ENCODE measurements at regions not wholly inside any gene's neighbourhood (a gene's known extent, or its start where the extent isn't known, plus 50 kb on each side); places are given as distances from the start of the nearest gene placed in this dataset.

GRCh38 chr18:65995206-65995605, 244.4 kb downstream of the CDH7 start:
- no peak for DNase-seq
- Histone ChIP-seq H3K27me3 (ENCODE audit: control insufficient read depth, insufficient read depth, low read length) (no peaks in the 10 kb centered on the region), H3K4me1 (ENCODE audit: control insufficient read depth, insufficient read depth, low read length, poor library complexity, severe bottlenecking) (no peaks in the 10 kb centered on the region), H3K27ac (ENCODE audit: insufficient read depth, low read length, poor library complexity, severe bottlenecking) (no peak overlapping the region), H3K9me3 (ENCODE audit: control insufficient read depth in 2 of 2, low read length in 2 of 2) (no peaks in the 10 kb centered on the region), H3K36me3 (ENCODE audit: control insufficient read depth, insufficient read depth, low read length) (no peaks in the 10 kb centered on the region), H3K4me3 (ENCODE audit: low read depth, low read length) (no peak overlapping the region)
- Mint-ChIP-seq H3K27me3 (no peaks in the 10 kb centered on the region), H3K4me1 (no peaks in the 10 kb centered on the region), H3K36me3 (no peaks in the 10 kb centered on the region), H3K9me3 (peaks cover 0 to 16% (median 9%) of the 10 kb centered on the region in 7 donors), H3K4me3 (no peak overlapping the region), H3K27ac (no peak overlapping the region)
- no peak for ATAC-seq (ENCODE audit: low read depth in 2 of 2)

- no peaks in the 10 kb centered on the region for H3K4me1 Mint-ChIP-seq
- no peaks in the 10 kb centered on the region for H3K9me3 ChIP-seq (ENCODE audit: control insufficient read depth in 2 of 2, low read length in 2 of 2)
- no peaks in the 10 kb centered on the region for H3K4me1 ChIP-seq (ENCODE audit: control insufficient read depth, insufficient read depth, low read length, poor library complexity, severe bottlenecking)
- no peak overlapping the region for H3K27ac ChIP-seq (ENCODE audit: insufficient read depth, low read length, poor library complexity, severe bottlenecking)
- H3K36me3 ChIP-seq (ENCODE audit: control insufficient read depth, insufficient read depth, low read length): no peaks in the 10 kb centered on the region
- ATAC-seq (ENCODE audit: low read depth in 2 of 2): no peak
- H3K36me3 Mint-ChIP-seq: no peaks in the 10 kb centered on the region
- H3K27ac Mint-ChIP-seq: no peak overlapping the region
- peaks cover 0 to 16% (median 9%) of the 10 kb centered on the region in 7 donors for H3K9me3 Mint-ChIP-seq
- DNase-seq: no peak
- no peak overlapping the region for H3K4me3 ChIP-seq (ENCODE audit: low read depth, low read length)
- H3K27me3 Mint-ChIP-seq: no peaks in the 10 kb centered on the region
- H3K27me3 ChIP-seq (ENCODE audit: control insufficient read depth, insufficient read depth, low read length): no peaks in the 10 kb centered on the region
- no peak overlapping the region for H3K4me3 Mint-ChIP-seq
Observed at GRCh38 chr18:65994302-65994701, 243.5 kb downstream of the CDH7 start.

- DNase-seq (no peak), ATAC-seq (ENCODE audit: low read depth in 2 of 2) (no peak)
- no peaks in the 10 kb centered on the region for H3K4me1 ChIP-seq (ENCODE audit: control insufficient read depth, insufficient read depth, low read length, poor library complexity, severe bottlenecking)
- Mint-ChIP-seq H3K36me3 (no peaks in the 10 kb centered on the region), H3K4me3 (no peak overlapping the region), H3K9me3 (peaks cover 0 to 16% (median 7%) of the 10 kb centered on the region in 7 donors), H3K27ac (no peak overlapping the region), H3K4me1 (no peaks in the 10 kb centered on the region), H3K27me3 (no peaks in the 10 kb centered on the region)
- no peaks in the 10 kb centered on the region for H3K36me3 ChIP-seq (ENCODE audit: control insufficient read depth, insufficient read depth, low read length)
- no peaks in the 10 kb centered on the region for H3K9me3 ChIP-seq (ENCODE audit: control insufficient read depth in 2 of 2, low read length in 2 of 2)
- H3K4me3 ChIP-seq (ENCODE audit: low read depth, low read length): no peak overlapping the region
- no peaks in the 10 kb centered on the region for H3K27me3 ChIP-seq (ENCODE audit: control insufficient read depth, insufficient read depth, low read length)
- H3K27ac ChIP-seq (ENCODE audit: insufficient read depth, low read length, poor library complexity, severe bottlenecking): no peak overlapping the region
Observed at GRCh38 chr18:65990944-65991708, 240.3 kb downstream of the CDH7 start.

GRCh38 chr18:65990174-65990690, 239.4 kb downstream of the CDH7 start:
- H3K27ac Mint-ChIP-seq: no peak overlapping the region
- H3K36me3 Mint-ChIP-seq: no peaks in the 10 kb centered on the region
- DNase-seq (no peak), ATAC-seq (ENCODE audit: low read depth in 2 of 2) (no peak)
- H3K4me1 Mint-ChIP-seq: no peaks in the 10 kb centered on the region
- Histone ChIP-seq H3K4me3 (ENCODE audit: low read depth, low read length) (no peak overlapping the region), H3K36me3 (ENCODE audit: control insufficient read depth, insufficient read depth, low read length) (no peaks in the 10 kb centered on the region), H3K27ac (ENCODE audit: insufficient read depth, low read length, poor library complexity, severe bottlenecking) (no peak overlapping the region), H3K4me1 (ENCODE audit: control insufficient read depth, insufficient read depth, low read length, poor library complexity, severe bottlenecking) (no peaks in the 10 kb centered on the region), H3K9me3 (ENCODE audit: control insufficient read depth in 2 of 2, low read length in 2 of 2) (no peaks in the 10 kb centered on the region), H3K27me3 (ENCODE audit: control insufficient read depth, insufficient read depth, low read length) (no peaks in the 10 kb centered on the region)
- no peak overlapping the region for H3K4me3 Mint-ChIP-seq
- H3K9me3 Mint-ChIP-seq: peaks cover 0 to 16% (median 7%) of the 10 kb centered on the region in 7 donors
- H3K27me3 Mint-ChIP-seq: no peaks in the 10 kb centered on the region

GRCh38 chr18:65988972-65989371, 238.2 kb downstream of the CDH7 start:
- ATAC-seq (ENCODE audit: low read depth in 2 of 2) (no peak), DNase-seq (no peak)
- no peaks in the 10 kb centered on the region for H3K27me3 Mint-ChIP-seq
- no peak overlapping the region for H3K4me3 ChIP-seq (ENCODE audit: low read depth, low read length)
- H3K4me1 Mint-ChIP-seq: no peaks in the 10 kb centered on the region
- peaks cover 0 to 14% (median 5%) of the 10 kb centered on the region in 7 donors for H3K9me3 Mint-ChIP-seq
- no peak overlapping the region for H3K27ac Mint-ChIP-seq
- H3K27me3 ChIP-seq (ENCODE audit: control insufficient read depth, insufficient read depth, low read length): no peaks in the 10 kb centered on the region
- H3K4me1 ChIP-seq (ENCODE audit: control insufficient read depth, insufficient read depth, low read length, poor library complexity, severe bottlenecking): no peaks in the 10 kb centered on the region
- no peaks in the 10 kb centered on the region for H3K36me3 Mint-ChIP-seq
- H3K9me3 ChIP-seq (ENCODE audit: control insufficient read depth in 2 of 2, low read length in 2 of 2): no peaks in the 10 kb centered on the region
- H3K36me3 ChIP-seq (ENCODE audit: control insufficient read depth, insufficient read depth, low read length): no peaks in the 10 kb centered on the region
- no peak overlapping the region for H3K4me3 Mint-ChIP-seq
- H3K27ac ChIP-seq (ENCODE audit: insufficient read depth, low read length, poor library complexity, severe bottlenecking): no peak overlapping the region

GRCh38 chr18:65988386-65988785, 237.6 kb downstream of the CDH7 start:
- no peak overlapping the region for H3K4me3 Mint-ChIP-seq
- Histone ChIP-seq H3K27ac (ENCODE audit: insufficient read depth, low read length, poor library complexity, severe bottlenecking) (no peak overlapping the region), H3K4me1 (ENCODE audit: control insufficient read depth, insufficient read depth, low read length, poor library complexity, severe bottlenecking) (no peaks in the 10 kb centered on the region), H3K27me3 (ENCODE audit: control insufficient read depth, insufficient read depth, low read length) (no peaks in the 10 kb centered on the region), H3K9me3 (ENCODE audit: control insufficient read depth in 2 of 2, low read length in 2 of 2) (no peaks in the 10 kb centered on the region), H3K36me3 (ENCODE audit: control insufficient read depth, insufficient read depth, low read length) (no peaks in the 10 kb centered on the region), H3K4me3 (ENCODE audit: low read depth, low read length) (no peak overlapping the region)
- no peaks in the 10 kb centered on the region for H3K4me1 Mint-ChIP-seq
- no peak overlapping the region for H3K27ac Mint-ChIP-seq
- peaks cover 0 to 12% (median 5%) of the 10 kb centered on the region in 7 donors for H3K9me3 Mint-ChIP-seq
- no peaks in the 10 kb centered on the region for H3K27me3 Mint-ChIP-seq
- no peaks in the 10 kb centered on the region for H3K36me3 Mint-ChIP-seq
- ATAC-seq (ENCODE audit: low read depth in 2 of 2) (no peak), DNase-seq (no peak)

GRCh38 chr18:65983750-65984149, 232.9 kb downstream of the CDH7 start:
- no peaks in the 10 kb centered on the region for H3K36me3 Mint-ChIP-seq
- H3K4me3 Mint-ChIP-seq: no peak overlapping the region
- Histone ChIP-seq H3K27me3 (ENCODE audit: control insufficient read depth, insufficient read depth, low read length) (no peaks in the 10 kb centered on the region), H3K9me3 (ENCODE audit: control insufficient read depth in 2 of 2, low read length in 2 of 2) (peaks cover 0 to 4% of the 10 kb centered on the region in 2 experiments), H3K4me1 (ENCODE audit: control insufficient read depth, insufficient read depth, low read length, poor library complexity, severe bottlenecking) (no peaks in the 10 kb centered on the region), H3K27ac (ENCODE audit: insufficient read depth, low read length, poor library complexity, severe bottlenecking) (no peak overlapping the region), H3K4me3 (ENCODE audit: low read depth, low read length) (no peak overlapping the region), H3K36me3 (ENCODE audit: control insufficient read depth, insufficient read depth, low read length) (no peaks in the 10 kb centered on the region)
- ATAC-seq (ENCODE audit: low read depth in 2 of 2) (no peak), DNase-seq (no peak)
- peaks cover 0 to 16% (median 6%) of the 10 kb centered on the region in 7 donors for H3K9me3 Mint-ChIP-seq
- H3K27me3 Mint-ChIP-seq: no peaks in the 10 kb centered on the region
- H3K27ac Mint-ChIP-seq: no peak overlapping the region
- no peaks in the 10 kb centered on the region for H3K4me1 Mint-ChIP-seq

GRCh38 chr18:65975536-65975935, 224.7 kb downstream of the CDH7 start:
- DNase-seq (no peak), ATAC-seq (ENCODE audit: low read depth in 2 of 2) (no peak)
- Mint-ChIP-seq H3K36me3 (no peaks in the 10 kb centered on the region), H3K27me3 (no peaks in the 10 kb centered on the region), H3K9me3 (peaks cover 3 to 30% (median 7%) of the 10 kb centered on the region in 7 donors), H3K27ac (no peak overlapping the region), H3K4me1 (no peaks in the 10 kb centered on the region), H3K4me3 (no peak overlapping the region)
- no peak overlapping the region for H3K27ac ChIP-seq (ENCODE audit: insufficient read depth, low read length, poor library complexity, severe bottlenecking)
- no peak overlapping the region for H3K4me3 ChIP-seq (ENCODE audit: low read depth, low read length)
- H3K27me3 ChIP-seq (ENCODE audit: control insufficient read depth, insufficient read depth, low read length): no peaks in the 10 kb centered on the region
- no peaks in the 10 kb centered on the region for H3K36me3 ChIP-seq (ENCODE audit: control insufficient read depth, insufficient read depth, low read length)
- H3K9me3 ChIP-seq (ENCODE audit: control insufficient read depth in 2 of 2, low read length in 2 of 2): peaks cover 3% of the 10 kb centered on the region in 2 experiments
- H3K4me1 ChIP-seq (ENCODE audit: control insufficient read depth, insufficient read depth, low read length, poor library complexity, severe bottlenecking): no peaks in the 10 kb centered on the region

Measured in CD4-positive, CD25-positive, alpha-beta regulatory T cell (primary cell).